ENCODE measurements at regions not wholly inside any gene's neighbourhood (a gene's known extent, or its start where the extent isn't known, plus 50 kb on each side); places are given as distances from the start of the nearest gene placed in this dataset.

DNA sequence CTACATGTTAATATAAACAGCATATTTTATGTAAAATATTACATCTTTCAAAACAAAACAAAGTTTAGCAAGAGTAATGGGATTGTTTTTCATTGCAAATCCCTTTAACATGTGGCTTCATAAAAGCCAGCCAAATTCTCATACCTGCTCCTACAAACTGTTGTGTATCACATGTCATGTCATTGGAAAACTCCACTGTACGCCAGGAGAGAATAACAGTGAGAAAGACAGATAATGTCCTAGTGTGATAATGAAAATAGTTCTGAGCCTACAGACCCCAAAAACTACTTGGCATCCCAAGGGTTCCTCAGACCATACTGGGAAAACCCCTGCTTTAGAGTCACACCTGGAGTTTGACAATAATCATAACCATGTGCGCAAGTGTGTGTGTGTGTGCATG lies 182.7 kb upstream of the HNRNPA3 start:
- no peak overlapping the region for H3K4me3 ChIP-seq (ENCODE audit: low read length)
- CTCF ChIA-PET: no interaction called here
- H3K27me3 ChIP-seq (ENCODE audit: insufficient read depth, low read length, poor library complexity, severe bottlenecking): no peaks in the 10 kb centered on the region
- no peak overlapping the region for H3K27ac ChIP-seq (ENCODE audit: low read depth, low read length)
- DNase-seq: no peak
- no peaks in the 10 kb centered on the region for H3K36me3 ChIP-seq (ENCODE audit: insufficient read depth, low read length)
- H3K9me3 ChIP-seq (ENCODE audit: low read length): no peaks in the 10 kb centered on the region
- H3K36me3 Mint-ChIP-seq: no peaks in the 10 kb centered on the region
- H3K27ac Mint-ChIP-seq: no peak overlapping the region
- POLR2A ChIA-PET: no interaction called here
- H3K4me1 ChIP-seq (ENCODE audit: insufficient read depth, low read length): no peaks in the 10 kb centered on the region
- peaks cover 1 to 24% of the 10 kb centered on the region in 2 donors for H3K27me3 Mint-ChIP-seq
- no peak overlapping the region for H3K4me3 Mint-ChIP-seq
- no peaks in the 10 kb centered on the region for H3K4me1 Mint-ChIP-seq
- H3K9me3 Mint-ChIP-seq: no peaks in the 10 kb centered on the region

DNA sequence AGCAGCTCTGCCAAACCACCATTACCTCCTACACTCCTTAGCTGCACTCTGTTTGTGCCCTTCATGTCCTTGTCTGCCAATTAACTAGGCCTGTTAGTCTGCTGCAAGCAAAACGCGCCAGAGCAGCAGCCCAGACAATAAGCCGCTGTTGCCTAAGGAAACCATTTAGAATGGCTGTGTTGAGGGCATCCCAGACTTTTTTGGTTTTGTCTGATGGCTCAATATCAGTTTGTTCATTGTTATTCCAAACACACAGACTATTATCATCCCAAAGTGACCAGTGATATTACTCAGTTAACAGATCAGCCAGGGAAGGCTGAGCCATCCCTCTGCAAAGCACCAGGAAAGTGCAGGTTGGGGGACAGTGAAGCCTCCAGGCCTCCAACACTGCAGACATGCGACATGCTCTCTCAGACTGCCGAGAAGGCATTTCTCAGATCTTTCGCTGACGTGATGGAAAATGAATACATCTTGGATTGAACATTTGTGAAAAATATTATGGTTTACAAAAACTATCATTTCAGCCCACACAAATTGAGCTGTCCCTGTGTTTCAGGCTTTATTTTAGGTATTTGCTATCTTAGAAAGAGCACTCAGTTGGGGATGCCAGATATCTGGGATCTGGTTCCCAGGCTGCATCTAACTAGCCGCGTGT lies 182.0 kb upstream of the HNRNPA3 start:
- Mint-ChIP-seq H3K9me3 (no peaks in the 10 kb centered on the region), H3K4me3 (no peak overlapping the region), H3K4me1 (no peaks in the 10 kb centered on the region), H3K27ac (no peak overlapping the region), H3K27me3 (peaks cover 1 to 28% of the 10 kb centered on the region in 2 donors), H3K36me3 (no peaks in the 10 kb centered on the region)
- ChIA-PET CTCF (no interaction called here), POLR2A (no interaction called here)
- no peaks in the 10 kb centered on the region for H3K4me1 ChIP-seq (ENCODE audit: insufficient read depth, low read length)
- H3K27ac ChIP-seq (ENCODE audit: low read depth, low read length): no peak overlapping the region
- no peaks in the 10 kb centered on the region for H3K9me3 ChIP-seq (ENCODE audit: low read length)
- no peak for DNase-seq
- no peak overlapping the region for H3K4me3 ChIP-seq (ENCODE audit: low read length)
- no peaks in the 10 kb centered on the region for H3K27me3 ChIP-seq (ENCODE audit: insufficient read depth, low read length, poor library complexity, severe bottlenecking)
- H3K36me3 ChIP-seq (ENCODE audit: insufficient read depth, low read length): no peaks in the 10 kb centered on the region

DNA sequence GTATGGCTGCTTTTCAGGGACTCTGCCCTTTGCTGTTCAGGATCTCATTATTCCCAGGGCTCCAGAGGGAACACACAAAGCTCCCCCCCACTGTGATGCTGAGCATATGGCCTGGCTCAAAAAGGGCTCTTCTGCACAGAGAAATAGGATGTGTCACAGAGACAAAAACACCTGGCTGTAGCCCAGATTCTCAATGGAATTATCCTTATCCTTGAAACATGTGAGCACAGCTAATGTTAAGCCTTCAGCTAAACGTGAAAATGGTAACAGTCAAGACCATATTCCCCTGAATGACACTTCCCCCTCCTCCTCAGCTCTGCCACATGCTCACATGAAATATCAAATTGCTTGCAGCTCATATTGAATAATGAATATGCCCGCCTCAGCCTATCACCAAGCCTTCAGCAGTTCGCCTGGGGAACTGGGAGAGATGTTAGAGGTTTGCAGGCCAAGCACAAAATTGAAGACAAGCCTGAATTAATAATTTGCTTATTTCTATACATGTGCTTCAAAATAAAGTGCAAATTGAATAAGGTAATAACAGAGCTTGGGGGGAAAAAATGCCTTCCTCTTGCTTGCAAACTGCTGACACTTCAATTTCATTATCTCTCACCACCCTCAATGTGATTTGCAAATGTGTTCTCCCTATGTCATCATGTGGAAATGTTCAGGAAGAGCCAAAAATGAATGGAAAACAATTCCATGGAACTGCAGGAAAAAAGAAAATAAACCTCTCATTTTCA lies 181.0 kb upstream of the HNRNPA3 start:
- H3K27ac Mint-ChIP-seq: no peak overlapping the region

GRCh38 chr2:177036747-177037146 lies 175.8 kb upstream of the HNRNPA3 start:
- no peaks in the 10 kb centered on the region for H3K36me3 Mint-ChIP-seq
- Histone ChIP-seq H3K4me1 (ENCODE audit: insufficient read depth, low read length) (no peaks in the 10 kb centered on the region), H3K4me3 (ENCODE audit: low read length) (no peak overlapping the region), H3K27ac (ENCODE audit: low read depth, low read length) (no peak overlapping the region), H3K9me3 (ENCODE audit: low read length) (no peaks in the 10 kb centered on the region), H3K27me3 (ENCODE audit: insufficient read depth, low read length, poor library complexity, severe bottlenecking) (no peaks in the 10 kb centered on the region), H3K36me3 (ENCODE audit: insufficient read depth, low read length) (no peaks in the 10 kb centered on the region)
- H3K4me1 Mint-ChIP-seq: no peaks in the 10 kb centered on the region
- no peak overlapping the region for H3K27ac Mint-ChIP-seq
- no peak overlapping the region for H3K4me3 Mint-ChIP-seq
- H3K27me3 Mint-ChIP-seq: peaks cover 4 to 47% of the 10 kb centered on the region in 2 donors
- no peak for DNase-seq
- ChIA-PET CTCF (no interaction called here), POLR2A (no interaction called here)
- H3K9me3 Mint-ChIP-seq: peaks cover 0 to 2% (median 0%) of the 10 kb centered on the region in 5 donors

More for the DNA sequence above, 181.0 kb upstream of the HNRNPA3 start:
- H3K27me3 ChIP-seq (ENCODE audit: insufficient read depth, low read length, poor library complexity, severe bottlenecking): no peaks in the 10 kb centered on the region
- Mint-ChIP-seq H3K27me3 (peaks cover 1 to 35% of the 10 kb centered on the region in 2 donors), H3K4me3 (no peak overlapping the region), H3K36me3 (no peaks in the 10 kb centered on the region), H3K4me1 (no peaks in the 10 kb centered on the region), H3K9me3 (no peaks in the 10 kb centered on the region)
- H3K4me1 ChIP-seq (ENCODE audit: insufficient read depth, low read length): no peaks in the 10 kb centered on the region
- no peaks in the 10 kb centered on the region for H3K36me3 ChIP-seq (ENCODE audit: insufficient read depth, low read length)
- no peak overlapping the region for H3K4me3 ChIP-seq (ENCODE audit: low read length)
- ChIA-PET CTCF (no interaction called here), POLR2A (no interaction called here)
- no peak for DNase-seq
- no peak overlapping the region for H3K27ac ChIP-seq (ENCODE audit: low read depth, low read length)
- no peaks in the 10 kb centered on the region for H3K9me3 ChIP-seq (ENCODE audit: low read length)

GRCh38 chr2:177037569-177037968 lies 175.0 kb upstream of the HNRNPA3 start:
- no peak overlapping the region for H3K27ac Mint-ChIP-seq
- H3K4me1 Mint-ChIP-seq: no peaks in the 10 kb centered on the region
- ChIA-PET POLR2A (no interaction called here), CTCF (no interaction called here)
- Histone ChIP-seq H3K27me3 (ENCODE audit: insufficient read depth, low read length, poor library complexity, severe bottlenecking) (no peaks in the 10 kb centered on the region), H3K36me3 (ENCODE audit: insufficient read depth, low read length) (no peaks in the 10 kb centered on the region), H3K4me1 (ENCODE audit: insufficient read depth, low read length) (no peaks in the 10 kb centered on the region), H3K27ac (ENCODE audit: low read depth, low read length) (no peak overlapping the region), H3K4me3 (ENCODE audit: low read length) (no peak overlapping the region), H3K9me3 (ENCODE audit: low read length) (no peaks in the 10 kb centered on the region)
- peaks cover 4 to 39% of the 10 kb centered on the region in 2 donors for H3K27me3 Mint-ChIP-seq
- no peak overlapping the region for H3K4me3 Mint-ChIP-seq
- peaks cover 0 to 2% (median 0%) of the 10 kb centered on the region in 5 donors for H3K9me3 Mint-ChIP-seq
- H3K36me3 Mint-ChIP-seq: no peaks in the 10 kb centered on the region
- no peak for DNase-seq

DNA sequence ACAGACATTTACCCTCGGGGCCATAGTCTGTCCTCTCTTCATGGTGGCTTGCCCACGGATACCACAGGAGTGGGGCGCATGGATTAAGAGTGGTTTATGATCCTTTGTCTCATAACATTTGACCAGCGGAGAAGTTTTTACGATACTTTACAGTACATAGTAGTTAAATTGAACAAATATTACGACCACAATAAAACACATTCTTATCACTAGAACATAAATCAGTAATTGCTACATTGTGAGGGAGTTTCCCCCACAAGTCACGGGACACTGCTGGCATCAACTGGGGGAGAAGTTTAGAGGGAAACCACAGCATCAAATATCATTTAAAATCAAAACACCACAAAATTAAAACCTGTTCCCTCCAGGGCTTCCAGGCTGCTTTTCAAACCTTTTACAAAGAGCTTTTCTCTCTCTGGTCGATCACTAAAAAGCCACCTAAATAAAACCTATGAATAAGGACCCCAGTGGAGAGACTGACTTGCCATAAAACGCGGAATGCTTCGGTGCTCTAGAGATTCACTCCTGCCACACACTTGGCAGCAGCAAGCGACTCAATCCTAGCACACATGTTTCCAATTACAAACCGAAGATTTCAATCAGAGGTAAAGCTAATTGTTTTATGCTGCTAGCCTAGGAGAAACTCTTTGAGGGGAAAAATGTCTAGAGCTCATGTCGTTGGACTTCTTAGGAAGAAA lies 173.7 kb upstream of the HNRNPA3 start:
- CTCF ChIA-PET: no interaction called here
- H3K27ac Mint-ChIP-seq: no peak overlapping the region

GRCh38 chr2:177042311-177042710 lies 170.3 kb upstream of the HNRNPA3 start:
- no peaks in the 10 kb centered on the region for H3K4me1 Mint-ChIP-seq
- H3K36me3 Mint-ChIP-seq: no peaks in the 10 kb centered on the region
- no peak for DNase-seq
- H3K4me3 Mint-ChIP-seq: no peak overlapping the region
- peaks cover 0 to 3% (median 0%) of the 10 kb centered on the region in 5 donors for H3K9me3 Mint-ChIP-seq
- CTCF ChIA-PET: no interaction called here
- no peaks in the 10 kb centered on the region for H3K27me3 ChIP-seq (ENCODE audit: insufficient read depth, low read length, poor library complexity, severe bottlenecking)
- POLR2A ChIA-PET: no interaction called here
- no peaks in the 10 kb centered on the region for H3K4me1 ChIP-seq (ENCODE audit: insufficient read depth, low read length)
- no peak overlapping the region for H3K4me3 ChIP-seq (ENCODE audit: low read length)
- H3K27ac Mint-ChIP-seq: peak overlapping the region in 1 of 8 donors; percentile 15
- H3K36me3 ChIP-seq (ENCODE audit: insufficient read depth, low read length): no peaks in the 10 kb centered on the region
- H3K27ac ChIP-seq (ENCODE audit: low read depth, low read length): no peak overlapping the region
- peaks cover 6 to 28% of the 10 kb centered on the region in 2 donors for H3K27me3 Mint-ChIP-seq
- H3K9me3 ChIP-seq (ENCODE audit: low read length): no peaks in the 10 kb centered on the region

More for the DNA sequence above, 173.7 kb upstream of the HNRNPA3 start:
- H3K27me3 ChIP-seq (ENCODE audit: insufficient read depth, low read length, poor library complexity, severe bottlenecking): no peaks in the 10 kb centered on the region
- Mint-ChIP-seq H3K4me3 (no peak overlapping the region), H3K4me1 (no peaks in the 10 kb centered on the region), H3K9me3 (peaks cover 0 to 2% (median 0%) of the 10 kb centered on the region in 5 donors), H3K36me3 (no peaks in the 10 kb centered on the region), H3K27me3 (peaks cover 4 to 38% of the 10 kb centered on the region in 2 donors)
- no peaks in the 10 kb centered on the region for H3K4me1 ChIP-seq (ENCODE audit: insufficient read depth, low read length)
- POLR2A ChIA-PET: no interaction called here
- H3K27ac ChIP-seq (ENCODE audit: low read depth, low read length): no peak overlapping the region
- H3K36me3 ChIP-seq (ENCODE audit: insufficient read depth, low read length): no peaks in the 10 kb centered on the region
- no peaks in the 10 kb centered on the region for H3K9me3 ChIP-seq (ENCODE audit: low read length)
- H3K4me3 ChIP-seq (ENCODE audit: low read length): no peak overlapping the region
- DNase-seq: no peak

GRCh38 chr2:177044671-177045070 lies 167.9 kb upstream of the HNRNPA3 start:
- ChIA-PET CTCF (no interaction called here), POLR2A (no interaction called here)
- Mint-ChIP-seq H3K27ac (no peak overlapping the region), H3K36me3 (no peaks in the 10 kb centered on the region), H3K4me3 (no peak overlapping the region), H3K27me3 (peaks cover 6 to 16% of the 10 kb centered on the region in 2 donors), H3K9me3 (peaks cover 0 to 3% (median 0%) of the 10 kb centered on the region in 5 donors), H3K4me1 (no peaks in the 10 kb centered on the region)
- no peaks in the 10 kb centered on the region for H3K4me1 ChIP-seq (ENCODE audit: insufficient read depth, low read length)
- DNase-seq: no peak
- H3K27me3 ChIP-seq (ENCODE audit: insufficient read depth, low read length, poor library complexity, severe bottlenecking): no peaks in the 10 kb centered on the region
- H3K9me3 ChIP-seq (ENCODE audit: low read length): no peaks in the 10 kb centered on the region
- no peak overlapping the region for H3K27ac ChIP-seq (ENCODE audit: low read depth, low read length)
- no peaks in the 10 kb centered on the region for H3K36me3 ChIP-seq (ENCODE audit: insufficient read depth, low read length)
- H3K4me3 ChIP-seq (ENCODE audit: low read length): no peak overlapping the region
